HG03520 (cell line): ENCODE measurements at regions not wholly inside any gene's neighbourhood (a gene's known extent, or its start where the extent isn't known, plus 50 kb on each side); places are given as distances from the start of the nearest gene placed in this dataset.

Experiments used
- ATAC-seq: cut with Tn5 transposase; IDR thresholded peaks from one replicate; pipeline ENCODE4 v1.9.1; 2021; ENCODE audit warnings: mild to moderate bottlenecking, moderate library complexity; ENCODE audit not compliant: unreplicated experiment

DNA sequence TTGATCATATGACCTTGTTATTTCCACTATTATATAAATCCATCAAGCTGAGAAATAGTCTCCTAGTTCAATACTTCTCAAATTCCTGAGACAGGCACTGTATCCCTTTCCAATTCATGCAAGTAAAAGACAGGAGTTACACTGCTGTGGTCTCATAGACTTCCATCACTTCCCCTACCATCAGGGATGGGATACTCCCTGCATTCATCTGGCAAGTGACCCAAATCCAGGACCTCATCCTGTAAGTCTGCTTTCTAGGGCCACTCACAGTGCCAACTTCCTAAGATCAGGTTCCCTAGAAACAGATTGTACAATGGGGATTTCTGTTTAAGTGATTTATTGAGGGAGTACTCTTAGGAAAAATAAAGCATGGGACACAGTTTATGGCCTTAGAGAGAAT lies 424.0 kb upstream of the CDH7 start:
- ATAC-seq = no peak

DNA sequence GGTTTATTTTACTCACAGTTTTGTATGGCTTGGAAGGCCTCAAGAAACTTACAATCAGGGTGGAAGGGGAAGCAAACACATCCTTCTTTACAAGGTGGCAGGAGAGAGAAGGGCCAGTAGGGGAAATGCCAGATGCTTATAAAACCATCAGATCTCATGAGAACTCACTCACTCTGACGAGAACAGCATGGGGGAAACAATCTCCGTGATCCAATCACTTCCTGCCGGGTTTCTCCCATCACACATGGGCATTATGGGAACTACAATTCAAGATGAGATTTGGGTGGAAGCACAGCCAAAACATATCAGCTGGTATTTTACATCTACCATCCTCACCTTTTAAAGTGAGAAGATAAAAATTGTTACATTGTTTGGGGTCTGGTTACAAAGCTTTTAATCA lies 427.9 kb upstream of the CDH7 start:
- ATAC-seq = no peak

DNA sequence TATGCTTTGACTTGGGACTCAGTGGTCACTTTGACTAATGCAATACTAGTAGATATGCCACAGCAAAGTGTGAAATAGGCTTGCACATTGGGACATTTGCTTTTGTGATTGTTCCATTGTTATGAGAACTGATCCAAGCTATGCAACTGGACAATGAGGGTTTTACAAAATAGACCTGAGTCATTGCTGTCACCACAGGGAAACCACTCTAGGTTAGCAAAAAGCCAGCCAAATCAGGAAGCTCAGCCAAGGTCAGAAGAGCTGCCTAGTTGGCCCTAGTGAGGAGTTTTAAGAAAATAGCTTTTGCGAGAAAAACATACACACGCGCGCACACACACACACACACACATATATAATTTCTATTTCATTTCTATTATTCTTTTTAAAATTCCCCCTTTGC lies 452.4 kb upstream of the CDH7 start:
- ATAC-seq = no peak

- ATAC-seq = no peak
These were observed 461.9 kb upstream of the CDH7 start for GRCh38 chr18:65288908-65289307.

- ATAC-seq = no peak
These were observed 463.2 kb upstream of the CDH7 start for GRCh38 chr18:65287652-65288051.

DNA sequence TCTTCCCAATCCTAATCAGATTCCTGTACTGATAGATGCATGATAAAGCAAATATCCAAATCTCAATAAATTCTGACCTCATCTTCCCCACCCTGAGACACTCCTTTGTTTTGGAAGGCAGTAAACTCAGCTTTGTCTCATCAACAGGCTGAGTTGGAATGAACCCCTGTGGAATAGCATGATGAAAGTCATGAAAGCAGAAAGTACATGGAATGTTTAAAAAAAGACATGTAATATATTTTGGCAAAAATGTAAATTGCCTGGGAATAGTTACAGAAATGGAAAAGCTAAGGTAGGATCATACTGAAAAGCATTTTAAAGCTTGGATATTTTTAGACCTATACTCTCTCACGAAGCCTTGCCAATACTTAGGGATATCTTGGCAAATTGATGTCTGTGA lies 468.7 kb upstream of the CDH7 start:
- no peak for ATAC-seq

DNA sequence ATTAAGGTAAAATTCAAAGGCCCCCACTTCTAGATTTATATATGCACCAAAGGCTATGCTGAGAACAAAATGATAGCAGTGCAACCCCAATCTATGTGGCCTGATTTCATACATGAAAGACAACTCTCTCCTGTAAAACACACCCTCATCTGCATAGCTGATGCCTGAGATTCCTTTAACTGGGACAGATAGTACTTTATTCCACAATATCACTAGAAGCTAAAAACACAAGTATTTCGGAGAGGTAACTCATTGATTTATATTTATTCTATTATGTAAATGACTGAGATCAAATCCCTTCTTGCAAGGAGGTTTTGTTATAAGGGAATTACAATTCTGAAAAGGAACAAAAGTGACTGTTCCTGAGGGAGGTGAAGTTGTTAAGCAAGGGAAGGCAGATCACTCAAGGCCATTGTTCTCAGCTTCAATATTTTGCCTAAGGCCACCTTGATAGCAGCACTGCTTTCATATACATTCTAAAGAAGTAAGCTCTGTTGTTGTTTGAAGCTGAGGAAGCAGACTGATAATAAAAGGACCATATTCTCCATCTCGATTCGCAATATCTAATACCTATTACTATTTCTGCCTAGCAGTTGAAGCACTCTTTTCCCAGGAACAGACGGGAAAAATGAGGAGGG lies 471.0 kb upstream of the CDH7 start:
- no peak for ATAC-seq

- no peak for ATAC-seq
These were observed 471.7 kb upstream of the CDH7 start for GRCh38 chr18:65278939-65279667.

DNA sequence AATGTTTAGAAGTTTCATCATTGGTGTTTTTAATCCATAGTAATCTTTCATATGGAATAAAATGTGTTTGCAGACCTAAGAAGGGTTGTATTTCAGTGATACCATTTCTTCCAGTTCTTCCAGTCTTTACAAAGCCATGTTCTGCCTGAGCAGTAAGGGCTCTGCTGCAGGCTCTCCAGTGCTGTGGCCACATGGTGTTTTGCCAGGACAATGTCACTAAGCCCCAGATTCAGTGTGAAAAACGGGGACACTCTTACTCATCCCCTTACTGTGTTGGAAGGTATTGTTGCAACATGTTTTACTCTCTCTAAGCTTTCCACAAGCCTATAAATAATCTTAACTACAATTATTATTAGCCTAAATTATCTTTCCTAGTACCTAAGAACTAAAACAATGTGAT lies 481.4 kb upstream of the CDH7 start:
- ATAC-seq = no peak

GRCh38 chr18:65265761-65266160 lies 485.1 kb upstream of the CDH7 start:
- ATAC-seq = no peak

- no peak for ATAC-seq
These were observed 490.8 kb upstream of the CDH7 start for GRCh38 chr18:65260030-65260429.

DNA sequence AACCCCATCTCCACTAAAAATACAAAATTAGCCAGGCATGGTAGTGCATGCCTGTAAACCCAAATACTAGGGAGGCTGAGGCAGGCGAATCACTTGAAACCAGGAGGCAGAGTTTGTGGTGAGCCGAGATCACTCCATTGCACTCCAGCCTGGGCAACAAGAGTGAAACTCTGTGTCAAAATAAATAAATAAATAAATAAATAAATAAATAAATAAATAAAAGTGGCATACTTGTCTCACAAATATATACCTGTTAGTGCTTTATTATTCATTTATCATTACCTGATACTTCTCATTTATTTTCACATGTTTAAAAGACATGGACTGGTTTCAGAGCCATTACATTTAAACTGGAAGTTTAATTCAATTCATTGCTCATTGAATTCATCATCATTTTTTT lies 491.4 kb upstream of the CDH7 start:
- no peak for ATAC-seq

DNA sequence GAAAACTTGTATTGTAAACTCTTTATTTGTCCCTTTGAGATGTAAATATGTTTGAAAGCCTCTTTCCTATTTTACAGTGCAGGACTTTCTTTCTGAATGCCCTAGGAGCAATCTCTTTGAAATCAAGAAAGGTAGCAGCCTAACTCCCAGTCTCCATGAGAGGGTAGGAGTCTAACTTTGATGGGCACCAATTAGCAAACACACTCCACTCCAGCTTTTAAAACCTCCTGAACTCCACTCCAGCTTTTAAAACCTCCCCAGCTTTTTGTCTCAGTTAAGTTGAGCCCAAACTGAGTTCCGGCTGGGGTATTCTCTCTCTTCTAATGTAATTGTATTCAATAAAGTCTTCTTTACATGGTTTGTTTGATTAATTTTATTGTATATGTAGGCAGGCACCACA lies 493.7 kb upstream of the CDH7 start:
- no peak for ATAC-seq

DNA sequence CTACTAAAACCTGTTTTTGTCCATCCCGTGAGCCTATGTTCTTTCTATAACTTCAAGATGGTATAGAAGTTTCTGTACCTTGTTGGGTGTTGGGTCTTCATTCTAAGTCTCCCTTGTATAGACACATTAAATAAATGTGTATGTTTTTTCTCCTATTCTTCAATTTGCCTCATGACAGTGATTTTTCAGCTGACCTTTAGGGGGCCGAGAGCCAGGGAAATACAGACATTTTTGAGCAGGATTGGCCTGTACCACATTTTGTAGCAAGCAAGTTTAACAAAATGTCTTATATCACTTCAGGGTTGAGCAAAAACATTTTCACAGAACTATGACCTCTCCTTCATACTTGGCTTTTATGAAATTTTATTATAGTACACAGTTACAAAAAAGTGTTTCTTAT lies 495.4 kb upstream of the CDH7 start:
- no peak for ATAC-seq

- ATAC-seq = no peak
These were observed 511.0 kb upstream of the CDH7 start for GRCh38 chr18:65239787-65240186.

GRCh38 chr18:65235966-65236624 lies 514.7 kb upstream of the CDH7 start:
- no peak for ATAC-seq

- no peak for ATAC-seq
These were observed 520.5 kb upstream of the CDH7 start for GRCh38 chr18:65230311-65230710.

GRCh38 chr18:65227970-65228369 lies 522.8 kb upstream of the CDH7 start:
- no peak for ATAC-seq

GRCh38 chr18:65221736-65222135 lies 529.1 kb upstream of the CDH7 start:
- ATAC-seq = no peak

DNA sequence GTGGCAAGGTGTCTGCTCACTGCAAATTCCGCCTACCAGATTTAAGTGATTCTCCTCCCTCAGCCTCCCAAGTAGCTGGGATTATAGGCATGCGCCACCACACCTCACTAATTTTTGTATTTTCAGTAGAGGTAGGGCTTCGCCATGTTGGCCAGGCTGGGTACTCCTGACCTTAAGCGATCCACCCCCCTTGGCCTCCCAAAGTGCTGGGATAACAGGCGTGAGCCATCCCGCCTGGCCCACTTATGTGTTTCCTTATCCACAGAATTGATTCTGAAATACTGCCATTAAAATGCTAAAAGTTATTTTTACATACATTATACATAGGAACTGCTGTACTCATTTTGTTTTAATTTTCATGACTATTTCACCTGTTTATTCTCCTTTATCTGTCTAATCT lies 529.7 kb upstream of the CDH7 start:
- no peak for ATAC-seq

GRCh38 chr18:65215865-65216466 lies 534.8 kb upstream of the CDH7 start:
- no peak for ATAC-seq

GRCh38 chr18:65214456-65214855 lies 536.4 kb upstream of the CDH7 start:
- no peak for ATAC-seq
